CD4-positive, alpha-beta T cell (primary cell): ENCODE measurements at regions not wholly inside any gene's neighbourhood (a gene's known extent, or its start where the extent isn't known, plus 50 kb on each side); places are given as distances from the start of the nearest gene placed in this dataset.
A peak's percentile ranks its signal among the peaks of the same experiment; 100 is the strongest.

Experiments used
- ATAC-seq: fragments of 200-7000 bp; cut with Tn5 transposase; one replicate; pipeline ENCODE4 v1.10.0; 2022; ENCODE audit warnings: mild to moderate bottlenecking; ENCODE audit not compliant: poor library complexity
- CTCF ChIA-PET: fragments of 350-600 bp; sonication (Branson Sonifier 250); formaldehyde crosslinking; loops from one replicate; lab custom pipeline; 2021; ENCODE audit warnings: antibody characterized with exemption, inconsistent platforms; lab: Charles Lee
- POLR2A ChIA-PET: fragments of 350-600 bp; sonication (Branson Sonifier 250); formaldehyde crosslinking; loops from one replicate; lab custom pipeline; 2021; ENCODE audit warnings: antibody characterized with exemption, inconsistent platforms; lab: Charles Lee
- DNase-seq, 14 experiments: peaks; one replicate each; pipeline ENCODE4 v3.0.0-alpha.2; 2013 to 2020; ENCODE audit warnings: mixed read lengths in 2 of 14
- H3K27ac ChIP-seq, 2 donors: one replicate each; pipeline versions ENCODE4 v1.5.1 to v1.7.0; 2013; ENCODE audit warnings: low read length in 2 of 2, low read depth in 1 of 2, mild to moderate bottlenecking in 1 of 2
- H3K27me3 ChIP-seq, 2 experiments: 1 replicate in 1 of 2; 2 replicates in 1 of 2; pipeline versions ENCODE4 v1.6.1 to v1.7.0; 2013; ENCODE audit warnings: low read length in 2 of 2, control low read depth in 1 of 2, mild to moderate bottlenecking in 1 of 2, moderate library complexity in 1 of 2; ENCODE audit not compliant: insufficient read depth in 2 of 2, control insufficient read depth in 1 of 2
- H3K36me3 ChIP-seq: one replicate; pipeline ENCODE4 v1.6.1; 2013; ENCODE audit warnings: low read length, control low read depth; ENCODE audit not compliant: insufficient read depth
- H3K4me1 ChIP-seq: one replicate; pipeline ENCODE4 v1.6.1; 2013; ENCODE audit warnings: low read length, control low read depth; ENCODE audit not compliant: insufficient read depth
- H3K4me3 ChIP-seq: one replicate; pipeline ENCODE4 v1.5.1; 2013; ENCODE audit warnings: mild to moderate bottlenecking, low read length, moderate library complexity
- H3K9me3 ChIP-seq, 2 experiments: 1 replicate in 1 of 2; 2 replicates in 1 of 2; pipeline versions ENCODE4 v1.6.1 to v1.7.0; 2013; ENCODE audit warnings: low read length in 2 of 2, mild to moderate bottlenecking in 2 of 2, control low read depth in 1 of 2, moderate library complexity in 1 of 2; ENCODE audit not compliant: control insufficient read depth in 1 of 2, insufficient read depth in 1 of 2
- H3K27ac Mint-ChIP-seq: one replicate; pipeline ENCODE4 v1.8.0; 2020; ENCODE audit warnings: mixed read lengths
- H3K27me3 Mint-ChIP-seq: one replicate; pipeline ENCODE4 v1.8.0; 2021; ENCODE audit warnings: mixed read lengths
- H3K36me3 Mint-ChIP-seq: one replicate; pipeline ENCODE4 v1.8.0; 2021; ENCODE audit warnings: low read depth, mixed read lengths
- H3K4me1 Mint-ChIP-seq: one replicate; pipeline ENCODE4 v1.8.0; 2021; ENCODE audit warnings: low read depth, mixed read lengths
- H3K4me3 Mint-ChIP-seq: one replicate; pipeline ENCODE4 v1.8.0; 2020; ENCODE audit warnings: mild to moderate bottlenecking, mixed read lengths
- H3K9me3 Mint-ChIP-seq: one replicate; pipeline ENCODE4 v1.8.0; 2020; ENCODE audit warnings: mixed read lengths
- intact Hi-C, 2 experiments: fragments of 100-400 bp; cut with DNase I in 1 of 2; cut with micrococcal nuclease in 1 of 2; formaldehyde crosslinking; loops; one replicate each; pipeline versions ENCODE4 v1.15.1 to v1.9.0; 2023 to 2025; cut with DNase I, micrococcal nuclease
- TF ChIP-seq, protein P1 (sequence below): fragments of 200-600 bp; IDR thresholded peaks from one replicate; pipeline ENCODE4 v1.8.0; 2022; ENCODE audit warnings: antibody characterized with exemption, mild to moderate bottlenecking

DNA sequence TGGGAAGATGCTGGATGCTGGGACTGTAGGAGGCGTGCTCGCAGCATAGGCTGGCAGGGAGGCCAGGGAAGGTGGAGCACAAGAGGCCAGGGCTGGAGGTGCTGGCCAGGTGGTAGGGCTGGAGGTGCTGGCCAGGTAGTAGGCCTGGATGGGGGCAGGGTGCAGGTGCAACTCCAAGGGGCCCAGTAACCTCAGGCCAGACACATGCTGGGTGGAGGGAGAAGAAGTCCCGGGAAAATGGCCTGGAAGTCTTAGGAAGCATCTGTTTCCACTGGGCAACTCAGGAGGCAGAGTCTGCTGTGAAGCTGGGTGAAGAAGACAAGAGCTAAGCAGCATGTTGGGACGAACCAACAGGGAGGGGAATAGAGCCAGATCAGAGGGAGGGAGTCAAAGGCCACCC is 665.2 kb downstream of the BCL11B start:
- H3K27ac ChIP-seq: no peak overlapping the region
- no peak overlapping the region for H3K27ac Mint-ChIP-seq
- no peak overlapping the region for H3K4me3 ChIP-seq
- intact Hi-C loops: no loop called here
- H3K4me1 ChIP-seq: peaks cover 3% of the 10 kb centered on the region
- ATAC-seq: no peak
- H3K9me3 Mint-ChIP-seq: no peaks in the 10 kb centered on the region
- ChIA-PET POLR2A (no interaction called here), CTCF (no interaction called here)
- H3K4me3 Mint-ChIP-seq: no peak overlapping the region
- H3K27me3 Mint-ChIP-seq: no peaks in the 10 kb centered on the region
- H3K36me3 ChIP-seq: no peaks in the 10 kb centered on the region
- TF ChIP-seq, protein P1, sequence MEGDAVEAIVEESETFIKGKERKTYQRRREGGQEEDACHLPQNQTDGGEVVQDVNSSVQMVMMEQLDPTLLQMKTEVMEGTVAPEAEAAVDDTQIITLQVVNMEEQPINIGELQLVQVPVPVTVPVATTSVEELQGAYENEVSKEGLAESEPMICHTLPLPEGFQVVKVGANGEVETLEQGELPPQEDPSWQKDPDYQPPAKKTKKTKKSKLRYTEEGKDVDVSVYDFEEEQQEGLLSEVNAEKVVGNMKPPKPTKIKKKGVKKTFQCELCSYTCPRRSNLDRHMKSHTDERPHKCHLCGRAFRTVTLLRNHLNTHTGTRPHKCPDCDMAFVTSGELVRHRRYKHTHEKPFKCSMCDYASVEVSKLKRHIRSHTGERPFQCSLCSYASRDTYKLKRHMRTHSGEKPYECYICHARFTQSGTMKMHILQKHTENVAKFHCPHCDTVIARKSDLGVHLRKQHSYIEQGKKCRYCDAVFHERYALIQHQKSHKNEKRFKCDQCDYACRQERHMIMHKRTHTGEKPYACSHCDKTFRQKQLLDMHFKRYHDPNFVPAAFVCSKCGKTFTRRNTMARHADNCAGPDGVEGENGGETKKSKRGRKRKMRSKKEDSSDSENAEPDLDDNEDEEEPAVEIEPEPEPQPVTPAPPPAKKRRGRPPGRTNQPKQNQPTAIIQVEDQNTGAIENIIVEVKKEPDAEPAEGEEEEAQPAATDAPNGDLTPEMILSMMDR: no peak
- H3K9me3 ChIP-seq: no peaks in the 10 kb centered on the region
- no peak for DNase-seq
- H3K4me1 Mint-ChIP-seq: peaks cover 18% of the 10 kb centered on the region
- H3K36me3 Mint-ChIP-seq: no peaks in the 10 kb centered on the region
- H3K27me3 ChIP-seq: no peaks in the 10 kb centered on the region

DNA sequence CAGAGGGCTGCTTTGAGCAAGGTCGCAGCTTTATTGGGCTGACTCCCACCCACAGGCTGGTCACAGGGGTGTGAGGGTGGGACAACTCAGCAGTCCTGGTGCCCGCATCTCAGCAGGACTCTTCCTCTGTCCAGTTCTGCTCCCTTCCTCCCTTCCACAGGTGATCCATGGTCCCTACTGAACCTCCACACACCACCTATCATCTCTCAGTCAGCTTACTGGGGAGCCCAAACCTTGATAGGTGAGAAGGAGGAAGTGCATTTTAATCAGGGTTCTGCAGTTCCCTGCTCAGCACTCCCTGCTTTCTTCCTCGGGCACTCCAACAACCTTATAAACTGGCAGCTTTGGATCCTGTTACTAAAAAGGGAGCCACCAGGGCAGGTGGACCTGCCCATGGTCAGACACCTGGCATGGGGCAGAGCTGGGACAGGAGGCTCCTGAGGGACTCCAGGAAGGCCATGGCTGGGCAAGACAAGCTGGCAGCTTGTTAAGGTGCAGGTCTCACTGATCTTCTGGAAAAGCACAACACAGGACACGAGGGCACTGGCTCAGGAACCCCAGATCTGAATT is 664.6 kb downstream of the BCL11B start:
- peaks cover 3% of the 10 kb centered on the region for H3K4me1 ChIP-seq

DNA sequence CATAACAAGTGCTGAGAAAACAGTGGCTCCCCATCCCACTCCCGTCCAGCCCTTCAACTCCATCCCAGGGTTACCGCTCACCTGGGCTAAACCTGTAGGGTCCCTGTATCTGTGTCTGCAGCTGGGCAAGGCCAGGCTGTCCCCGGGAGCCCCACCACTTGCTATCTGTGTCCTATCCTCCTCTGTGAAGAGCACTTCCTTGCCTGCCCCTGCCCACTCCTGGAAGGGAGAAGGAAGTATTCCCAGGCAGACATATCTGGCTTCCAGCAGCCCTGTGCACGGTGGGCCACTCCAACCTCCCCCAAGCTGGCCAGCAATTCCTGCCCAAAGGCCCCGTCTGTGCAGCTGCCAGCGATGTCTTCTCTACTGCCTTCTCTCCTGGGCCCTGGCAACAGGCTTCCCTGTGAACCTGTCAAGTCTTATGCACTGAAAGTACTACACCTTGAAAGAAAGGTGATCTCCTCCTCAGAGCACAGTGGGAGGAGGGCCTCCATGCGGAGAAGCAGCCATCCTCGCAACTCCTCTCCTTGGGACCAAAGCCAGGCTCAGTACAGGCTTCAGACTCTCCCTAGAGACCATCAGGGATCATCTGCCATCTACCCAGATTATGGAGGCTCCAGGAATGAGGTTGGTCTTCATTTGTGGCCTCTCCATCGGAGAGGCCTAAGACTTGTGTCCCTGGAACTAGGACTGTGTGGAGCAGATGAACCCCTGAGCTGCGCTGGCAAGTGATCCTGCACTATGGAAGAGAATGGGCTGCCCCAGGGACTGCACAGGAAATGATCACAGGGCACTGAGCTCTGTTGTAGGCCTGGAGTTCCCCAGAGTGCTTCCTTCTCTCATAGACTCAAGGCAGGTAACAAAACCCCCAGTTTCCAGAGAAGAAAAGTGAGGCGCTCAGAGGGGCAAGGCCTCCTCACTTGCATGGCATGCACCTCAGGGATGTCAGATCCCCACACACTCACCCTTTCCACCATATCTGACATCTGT is 663.6 kb downstream of the BCL11B start:
- peaks cover 3% of the 10 kb centered on the region for H3K4me1 ChIP-seq
- ChIA-PET POLR2A (no interaction called here), CTCF (no interaction called here)
- Mint-ChIP-seq H3K36me3 (no peaks in the 10 kb centered on the region), H3K4me3 (no peak overlapping the region), H3K27ac (no peak overlapping the region), H3K4me1 (peaks cover 18% of the 10 kb centered on the region), H3K27me3 (no peaks in the 10 kb centered on the region), H3K9me3 (no peaks in the 10 kb centered on the region)
- peak in 4 of 14 experiments; percentile 9 to 24 (median 12) for DNase-seq
- H3K9me3 ChIP-seq: no peaks in the 10 kb centered on the region
- no peak overlapping the region for H3K27ac ChIP-seq
- no peak overlapping the region for H3K4me3 ChIP-seq
- intact Hi-C loops: no loop called here
- TF ChIP-seq, protein P1: no peak
- no peaks in the 10 kb centered on the region for H3K36me3 ChIP-seq
- ATAC-seq: no peak
- no peaks in the 10 kb centered on the region for H3K27me3 ChIP-seq

More for the DNA sequence above, 664.6 kb downstream of the BCL11B start:
- Histone ChIP-seq H3K27ac (no peak overlapping the region), H3K4me3 (no peak overlapping the region), H3K36me3 (no peaks in the 10 kb centered on the region), H3K9me3 (no peaks in the 10 kb centered on the region), H3K27me3 (no peaks in the 10 kb centered on the region)
- Mint-ChIP-seq H3K9me3 (no peaks in the 10 kb centered on the region), H3K4me3 (no peak overlapping the region), H3K27ac (no peak overlapping the region), H3K4me1 (peaks cover 18% of the 10 kb centered on the region), H3K36me3 (no peaks in the 10 kb centered on the region), H3K27me3 (no peaks in the 10 kb centered on the region)
- TF ChIP-seq, protein P1: no peak
- POLR2A ChIA-PET: no interaction called here
- DNase-seq (no peak), ATAC-seq (no peak)
- intact Hi-C loops: no loop called here
- CTCF ChIA-PET: no interaction called here
